Spleen (tissue), 11 donors: ENCODE measurements at regions not wholly inside any gene's neighbourhood (a gene's known extent, or its start where the extent isn't known, plus 50 kb on each side); places are given as distances from the start of the nearest gene placed in this dataset.

Experiments
- DNase-seq: peaks from one replicate; pipeline ENCODE4 v3.0.0-alpha.2; 2020
- H3K27ac ChIP-seq, 8 donors: fragments of 200-600 bp; sonication (generic) in 7 of 8; 1 replicate in 4 of 8; 2 replicates in 4 of 8; pipeline versions ENCODE4 v1.5.0 to v1.8.0; 2016 to 2021; ENCODE audit warnings: inconsistent platforms in 4 of 8, mild to moderate bottlenecking in 4 of 8, moderate library complexity in 1 of 8
- H3K27me3 ChIP-seq, 7 donors: fragments of 200-600 bp; sonication (generic) in 6 of 7; replicated peaks in 1 of 7; 1 replicate in 4 of 7; 2 replicates in 3 of 7; pipeline versions ENCODE4 v1.5.0 to v1.8.0; 2016 to 2021; ENCODE audit warnings: inconsistent platforms in 3 of 7, mild to moderate bottlenecking in 1 of 7
- H3K36me3 ChIP-seq, 6 donors: fragments of 200-600 bp; sonication (generic) in 5 of 6; 1 replicate in 4 of 6; 2 replicates in 2 of 6; pipeline versions ENCODE4 v1.5.0 to v1.8.0; 2016 to 2021; ENCODE audit warnings: inconsistent platforms in 2 of 6
- H3K4me1 ChIP-seq, 6 donors: fragments of 200-600 bp; sonication (generic) in 5 of 6; 1 replicate in 3 of 6; 2 replicates in 3 of 6; pipeline versions ENCODE4 v1.5.0 to v1.8.0; 2016 to 2021; ENCODE audit warnings: inconsistent platforms in 3 of 6
- H3K4me3 ChIP-seq, 8 donors: fragments of 200-600 bp; sonication (generic) in 7 of 8; 1 replicate in 4 of 8; 2 replicates in 4 of 8; pipeline versions ENCODE4 v1.5.0 to v1.8.0; 2016 to 2021; ENCODE audit warnings: inconsistent platforms in 4 of 8, mild to moderate bottlenecking in 4 of 8, moderate library complexity in 2 of 8
- H3K9me3 ChIP-seq, 8 donors: fragments of 200-600 bp; sonication (generic) in 7 of 8; 1 replicate in 4 of 8; 2 replicates in 4 of 8; pipeline versions ENCODE4 v1.5.0 to v1.8.0; 2016 to 2021; ENCODE audit warnings: inconsistent platforms in 4 of 8
- POLR2A ChIP-seq, 3 donors: fragments of 450-650 bp; IDR thresholded peaks; one replicate each; pipeline ENCODE4 v1.5.1; 2017; ENCODE audit warnings: antibody characterized with exemption in 3 of 3, mild to moderate bottlenecking in 1 of 3
- POLR2AphosphoS5 ChIP-seq, 3 donors: sonication (generic); formaldehyde crosslinking; IDR thresholded peaks; one replicate each; pipeline ENCODE4 v1.5.1; 2017; ENCODE audit warnings: antibody characterized with exemption in 3 of 3
- WGBS, 5 donors: extraction: QIAGEN DNeasy Blood & Tissue Kit in 3 of 5; methylation state at CpG; one replicate each; pipeline versions ENCODE4 v1.1.5 to v1.1.7; 2013 to 2018; 5-methylcytosine and 5-hydroxymethylcytosine counted together
- intact Hi-C: fragments of 100-400 bp; cut with DNase I; formaldehyde crosslinking; loops from one replicate; pipeline ENCODE4 v1.15.0; 2023; ENCODE audit warnings: low total_unique reads
- TF ChIP-seq, protein P1 (sequence below), 11 experiments: fragments of 200-600 bp in 7 of 11; fragments of 450-650 bp in 4 of 11; sonication (generic) in 4 of 11; IDR thresholded peaks in 8 of 11; conservative IDR thresholded peaks in 3 of 11; 1 replicate in 7 of 11; 2 replicates in 4 of 11; pipeline versions ENCODE4 v1.4.0 to v1.8.0; 2016 to 2021; ENCODE audit warnings: antibody characterized with exemption in 11 of 11, inconsistent platforms in 4 of 11, mild to moderate bottlenecking in 1 of 11
- donor health status: healthy with polysubstance abuse.
- donor health status: DM: no; HTN: no; CAD: no; lungs with moderate emphysema.
- donor health status: DM: no; HTN: no; CAD: no.
- donor health status: Bipolar disorder and iron deficiency.
- donor health status: healthy.
- donor health status: DM: no; HTN: no; CAD: no.
- donor health status: DM: yes; HTN: yes; CAD: no.

DNA sequence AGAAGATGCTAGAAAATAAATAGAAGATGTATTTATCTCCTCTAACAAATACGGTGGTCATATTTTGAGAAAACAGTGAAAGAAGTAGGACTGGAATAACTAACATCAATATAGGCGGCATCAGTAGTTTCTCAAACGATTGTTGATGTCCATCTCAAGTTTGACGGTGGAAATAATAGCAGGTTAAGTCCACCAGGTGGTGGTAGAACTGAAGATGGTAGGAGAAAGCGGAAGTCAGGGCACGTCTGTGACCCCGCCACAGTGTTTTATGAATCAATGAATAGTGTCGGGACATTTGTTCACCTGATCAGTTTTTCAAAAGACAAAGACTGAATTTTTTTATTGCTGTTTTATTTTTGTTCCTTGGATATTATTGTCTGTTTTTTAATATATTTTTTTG lies 706.4 kb upstream of the SLC10A2 start:
- TF ChIP-seq, protein P1, sequence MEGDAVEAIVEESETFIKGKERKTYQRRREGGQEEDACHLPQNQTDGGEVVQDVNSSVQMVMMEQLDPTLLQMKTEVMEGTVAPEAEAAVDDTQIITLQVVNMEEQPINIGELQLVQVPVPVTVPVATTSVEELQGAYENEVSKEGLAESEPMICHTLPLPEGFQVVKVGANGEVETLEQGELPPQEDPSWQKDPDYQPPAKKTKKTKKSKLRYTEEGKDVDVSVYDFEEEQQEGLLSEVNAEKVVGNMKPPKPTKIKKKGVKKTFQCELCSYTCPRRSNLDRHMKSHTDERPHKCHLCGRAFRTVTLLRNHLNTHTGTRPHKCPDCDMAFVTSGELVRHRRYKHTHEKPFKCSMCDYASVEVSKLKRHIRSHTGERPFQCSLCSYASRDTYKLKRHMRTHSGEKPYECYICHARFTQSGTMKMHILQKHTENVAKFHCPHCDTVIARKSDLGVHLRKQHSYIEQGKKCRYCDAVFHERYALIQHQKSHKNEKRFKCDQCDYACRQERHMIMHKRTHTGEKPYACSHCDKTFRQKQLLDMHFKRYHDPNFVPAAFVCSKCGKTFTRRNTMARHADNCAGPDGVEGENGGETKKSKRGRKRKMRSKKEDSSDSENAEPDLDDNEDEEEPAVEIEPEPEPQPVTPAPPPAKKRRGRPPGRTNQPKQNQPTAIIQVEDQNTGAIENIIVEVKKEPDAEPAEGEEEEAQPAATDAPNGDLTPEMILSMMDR (IDR thresholded peaks at IDR 0.05 in 8 of 11, conservative IDR thresholded peaks at IDR 0.05 in 3 of 11), result no peak
- H3K9me3 ChIP-seq, result peaks cover 0 to 17% (median 0%) of the 10 kb centered on the region in 8 donors
- no peaks in the 10 kb centered on the region for H3K27me3 ChIP-seq
- H3K36me3 ChIP-seq, result no peaks in the 10 kb centered on the region
- DNase-seq, result no peak
- intact Hi-C loops, result no loop called here
- H3K4me1 ChIP-seq, result no peaks in the 10 kb centered on the region
- no peak overlapping the region for H3K27ac ChIP-seq
- WGBS, 5 donors, result 72 to 92% (median 82%) methylated on average over 8 of the region's 8 CpGs
- H3K4me3 ChIP-seq, result no peak overlapping the region

DNA sequence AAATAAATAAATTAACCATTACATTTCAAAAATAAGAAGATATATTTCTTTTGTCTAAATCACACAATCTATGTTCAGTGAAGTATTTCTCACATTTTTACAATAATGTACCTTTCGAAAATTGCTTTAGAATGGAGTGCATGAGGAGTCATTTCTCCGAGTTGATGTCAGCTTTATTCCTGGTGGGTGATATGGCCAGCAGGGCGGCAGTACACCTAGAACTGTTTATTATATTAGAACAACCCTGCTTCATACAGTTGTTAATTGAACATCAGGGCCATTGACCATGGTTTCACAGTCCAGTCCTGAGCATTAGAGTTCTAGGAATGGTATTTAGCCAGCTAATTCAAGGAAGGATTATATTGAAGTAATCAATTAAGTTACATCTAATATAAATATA lies 696.3 kb upstream of the SLC10A2 start:
- no peak overlapping the region for H3K4me3 ChIP-seq
- TF ChIP-seq POLR2AphosphoS5 (IDR thresholded peaks at IDR 0.05), result no peak
- TF ChIP-seq POLR2A (IDR thresholded peaks at IDR 0.05), result no peak
- no peaks in the 10 kb centered on the region for H3K4me1 ChIP-seq
- no peaks in the 10 kb centered on the region for H3K9me3 ChIP-seq
- WGBS, 5 donors, result 87 to 98% (median 89%) methylated on average over 3 of the region's 3 CpGs
- no peaks in the 10 kb centered on the region for H3K36me3 ChIP-seq
- DNase-seq, result no peak
- intact Hi-C loops, result no loop called here
- H3K27me3 ChIP-seq, result no peaks in the 10 kb centered on the region
- H3K27ac ChIP-seq, result no peak overlapping the region

DNA sequence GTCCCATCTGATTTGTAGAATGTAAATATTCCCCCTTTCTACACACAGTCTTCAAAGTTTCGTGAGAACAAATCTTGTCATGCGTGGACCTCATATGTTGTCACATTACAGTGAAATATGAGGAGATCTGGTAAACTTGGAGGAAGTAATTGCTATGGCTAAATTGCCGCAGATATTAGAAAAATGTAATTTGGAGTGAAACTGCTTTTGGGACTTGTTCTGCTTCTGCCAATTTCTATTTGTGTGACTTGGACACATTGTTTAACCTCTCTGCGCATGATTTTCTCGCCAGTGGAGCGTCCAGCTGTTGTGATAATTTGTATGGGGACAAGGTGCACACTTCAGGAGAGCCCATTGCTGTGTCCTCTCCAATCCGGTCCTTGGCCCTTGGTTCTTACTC lies 693.1 kb upstream of the SLC10A2 start:
- intact Hi-C loops, result no loop called here
- Histone ChIP-seq H3K4me3 (no peak overlapping the region), H3K4me1 (no peaks in the 10 kb centered on the region), H3K27me3 (no peaks in the 10 kb centered on the region), H3K9me3 (no peaks in the 10 kb centered on the region), H3K36me3 (no peaks in the 10 kb centered on the region), H3K27ac (no peak overlapping the region)
- TF ChIP-seq, protein P1 (IDR thresholded peaks at IDR 0.05 in 8 of 11, conservative IDR thresholded peaks at IDR 0.05 in 3 of 11), result no peak
- TF ChIP-seq POLR2A (IDR thresholded peaks at IDR 0.05) (no peak), POLR2AphosphoS5 (IDR thresholded peaks at IDR 0.05) (no peak)
- no peak for DNase-seq
- 64 to 73% (median 67%) methylated on average over 7 of the region's 7 CpGs for WGBS, 5 donors

GRCh38 chr13:103758222-103758621 lies 692.0 kb upstream of the SLC10A2 start:
- 84 to 91% (median 90%) methylated on average over 1 of the region's 1 CpG for WGBS, 5 donors
- no peak for DNase-seq
- Histone ChIP-seq H3K9me3 (no peaks in the 10 kb centered on the region), H3K4me1 (no peaks in the 10 kb centered on the region), H3K36me3 (no peaks in the 10 kb centered on the region), H3K27ac (no peak overlapping the region), H3K27me3 (no peaks in the 10 kb centered on the region), H3K4me3 (no peak overlapping the region)
- intact Hi-C loops, result no loop called here
- TF ChIP-seq, protein P1 (IDR thresholded peaks at IDR 0.05 in 8 of 11, conservative IDR thresholded peaks at IDR 0.05 in 3 of 11), result no peak
- no peak for TF ChIP-seq POLR2AphosphoS5 (IDR thresholded peaks at IDR 0.05)

DNA sequence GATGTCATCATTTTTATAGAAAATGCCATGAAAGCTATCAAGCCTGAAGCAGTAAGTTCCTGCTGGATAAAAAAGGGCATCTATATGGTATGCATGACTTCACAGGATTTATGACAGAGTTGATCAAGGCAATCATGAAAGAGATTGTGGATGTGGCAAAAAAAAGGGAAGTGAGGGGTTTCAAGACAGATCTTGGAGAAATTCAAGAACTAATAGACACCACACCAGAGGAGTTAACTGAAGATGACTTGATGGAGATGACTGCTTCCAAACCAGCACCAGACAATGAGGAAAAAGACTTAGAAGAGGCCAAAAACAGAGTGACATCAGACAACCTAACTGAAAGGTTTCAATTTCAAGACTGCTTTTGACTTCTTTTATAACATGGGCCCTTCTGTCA lies 691.1 kb upstream of the SLC10A2 start:
- Histone ChIP-seq H3K36me3 (no peaks in the 10 kb centered on the region), H3K4me3 (no peak overlapping the region), H3K4me1 (no peaks in the 10 kb centered on the region), H3K27me3 (no peaks in the 10 kb centered on the region), H3K27ac (no peak overlapping the region), H3K9me3 (no peaks in the 10 kb centered on the region)
- intact Hi-C loops, result no loop called here
- no peak for DNase-seq
- no peak for TF ChIP-seq POLR2AphosphoS5 (IDR thresholded peaks at IDR 0.05)
- TF ChIP-seq, protein P1 (IDR thresholded peaks at IDR 0.05 in 8 of 11, conservative IDR thresholded peaks at IDR 0.05 in 3 of 11), result no peak
- no peak for TF ChIP-seq POLR2A (IDR thresholded peaks at IDR 0.05)
